Panc1 (cell line): ENCODE measurements at regions not wholly inside any gene's neighbourhood (a gene's known extent, or its start where the extent isn't known, plus 50 kb on each side); places are given as distances from the start of the nearest gene placed in this dataset.

Experiments
- ATAC-seq: fragments of 200-7000 bp; cut with Tn5 transposase; 2 replicates; pipeline ENCODE4 v1.9.1; 2020; ENCODE audit warnings: mild to moderate bottlenecking, moderate library complexity
- BruUV-seq: library from RNA; stranded (reverse); fragments of 400-500 nt; replicated peaks from 2 replicates; lab custom pipeline; 2021; lab: Mats Ljungman, UMichigan
- CTCF ChIA-PET: fragments of 300-600 bp; sonication (Branson Sonifier 250); formaldehyde crosslinking; loops from one replicate; lab custom pipeline; 2022; ENCODE audit warnings: antibody characterized with exemption; lab: Charles Lee
- POLR2A ChIA-PET: fragments of 300-600 bp; sonication (Branson Sonifier 250); formaldehyde crosslinking; loops from one replicate; lab custom pipeline; 2022; ENCODE audit warnings: antibody characterized with exemption; lab: Charles Lee
- DNase-seq: peaks from one replicate; pipeline ENCODE4 v3.0.0-alpha.2; 2010; ENCODE audit warnings: low read depth, low spot score
- H3K27ac ChIP-seq: 2 replicates; pipeline ENCODE4 v1.5.1; 2011; ENCODE audit warnings: mild to moderate bottlenecking, low read length, inconsistent platforms
- H3K27me3 ChIP-seq: fragments of 200-500 bp; sonication (Bioruptor generic); 2 replicates; pipeline ENCODE4 v1.6.0; 2014; ENCODE audit warnings: low read length, inconsistent platforms; ENCODE audit not compliant: control insufficient read depth, insufficient read depth
- H3K36me3 ChIP-seq: fragments of 200-500 bp; sonication (Bioruptor generic); 2 replicates; pipeline ENCODE4 v1.5.1; 2014; ENCODE audit warnings: inconsistent platforms, mild to moderate bottlenecking, low read length, moderate library complexity; ENCODE audit not compliant: control insufficient read depth, insufficient read depth
- H3K4me1 ChIP-seq: 2 replicates; pipeline ENCODE4 v1.5.1; 2011; ENCODE audit warnings: inconsistent platforms, mild to moderate bottlenecking, low read length, moderate library complexity; ENCODE audit not compliant: control insufficient read depth, insufficient read depth
- H3K4me3 ChIP-seq, 2 experiments: 2 replicates each; pipeline ENCODE4 v1.5.1; 2011 to 2012; ENCODE audit warnings: low read depth in 2 of 2, low read length in 2 of 2, mild to moderate bottlenecking in 2 of 2, inconsistent platforms in 1 of 2, moderate library complexity in 1 of 2
- H3K9me3 ChIP-seq: fragments of 200-500 bp; sonication (Bioruptor generic); 2 replicates; pipeline ENCODE4 v1.5.1; 2014; ENCODE audit warnings: low read depth, mild to moderate bottlenecking, inconsistent platforms, low read length, moderate library complexity; ENCODE audit not compliant: control insufficient read depth, insufficient read depth
- CTCF ChIP-seq: fragments of 450-650 bp; IDR thresholded peaks from 2 replicates; pipeline ENCODE4 v1.5.1; 2017; ENCODE audit warnings: mild to moderate bottlenecking
- POLR2AphosphoS5 ChIP-seq: IDR thresholded peaks from 2 replicates; pipeline ENCODE4 v1.6.1; 2012; ENCODE audit warnings: mild to moderate bottlenecking, low read depth, low read length, moderate library complexity
- REST ChIP-seq, 2 experiments: IDR thresholded peaks; 2 replicates each; pipeline ENCODE4 v1.6.1; 2011 to 2012; ENCODE audit warnings: low read depth in 2 of 2, control low read depth in 1 of 2, low read length in 1 of 2, mild to moderate bottlenecking in 1 of 2, moderate library complexity in 1 of 2; ENCODE audit not compliant: insufficient read depth in 1 of 2
- SIN3A ChIP-seq: IDR thresholded peaks from 2 replicates; pipeline ENCODE4 v1.6.1; 2012; ENCODE audit warnings: low read depth, mild to moderate bottlenecking, low read length, moderate library complexity, borderline replicate concordance; ENCODE audit not compliant: insufficient read depth
- TCF7L2 ChIP-seq: IDR thresholded peaks from 2 replicates; pipeline ENCODE4 v1.6.1; 2011; ENCODE audit warnings: mild to moderate bottlenecking, low read depth, low read length, inconsistent platforms
- in situ Hi-C: cut with HindIII; loops from 2 replicates; pipeline ENCODE4 v1.10.0; 2016; ENCODE audit warnings: low sequenced_read_pairs, low pct_unique_long_range_greater_than_20kb
- intact Hi-C: fragments of 100-400 bp; cut with micrococcal nuclease; formaldehyde crosslinking; loops from one replicate; pipeline ENCODE4 v1.10.0; 2022; ENCODE audit not compliant: unreplicated experiment

GRCh38 chr16:14011001-14011400 is 60.1 kb upstream of the MRTFB start:
- DNase-seq (no peak), ATAC-seq (no peak)
- no peaks in the 10 kb centered on the region for H3K36me3 ChIP-seq
- H3K27me3 ChIP-seq: no peaks in the 10 kb centered on the region
- H3K27ac ChIP-seq: peak overlapping the region; percentile 13; the same call in 1 of the 2 replicates
- ChIA-PET POLR2A (no interaction called here), CTCF (no interaction called here)
- BruUV-seq: no TSS peak
- no peaks in the 10 kb centered on the region for H3K9me3 ChIP-seq
- no peak for TF ChIP-seq TCF7L2
- no peak for TF ChIP-seq SIN3A
- TF ChIP-seq POLR2AphosphoS5: no peak
- TF ChIP-seq REST (IDR thresholded peaks at IDR 0.05; ENCODE audit: insufficient read depth in 1 of 2, low read depth in 2 of 2, low read length in 1 of 2): no peak
- no peak for TF ChIP-seq CTCF
- in situ Hi-C loops: no loop called here
- peaks cover 26% of the 10 kb centered on the region for H3K4me1 ChIP-seq
- H3K4me3 ChIP-seq: no peak overlapping the region
- intact Hi-C loops: no loop called here

GRCh38 chr16:14011846-14012245 is 59.3 kb upstream of the MRTFB start:
- CTCF ChIA-PET: no interaction called here
- intact Hi-C loops: no loop called here
- BruUV-seq: no TSS peak
- H3K4me1 ChIP-seq: peaks cover 27% of the 10 kb centered on the region
- H3K36me3 ChIP-seq: no peaks in the 10 kb centered on the region
- ATAC-seq: no peak
- no peak overlapping the region for H3K27ac ChIP-seq
- H3K9me3 ChIP-seq: no peaks in the 10 kb centered on the region
- POLR2A ChIA-PET: no interaction called here
- no peak overlapping the region for H3K4me3 ChIP-seq
- TF ChIP-seq TCF7L2 (no peak), CTCF (no peak), POLR2AphosphoS5 (no peak), SIN3A (no peak), REST (IDR thresholded peaks at IDR 0.05; ENCODE audit: insufficient read depth in 1 of 2, low read depth in 2 of 2, low read length in 1 of 2) (no peak)
- no peaks in the 10 kb centered on the region for H3K27me3 ChIP-seq
- in situ Hi-C loops: no loop called here
- DNase-seq: no peak
